ENCODE measurements at regions not wholly inside any gene's neighbourhood (a gene's known extent, or its start where the extent isn't known, plus 50 kb on each side); places are given as distances from the start of the nearest gene placed in this dataset.

DNA sequence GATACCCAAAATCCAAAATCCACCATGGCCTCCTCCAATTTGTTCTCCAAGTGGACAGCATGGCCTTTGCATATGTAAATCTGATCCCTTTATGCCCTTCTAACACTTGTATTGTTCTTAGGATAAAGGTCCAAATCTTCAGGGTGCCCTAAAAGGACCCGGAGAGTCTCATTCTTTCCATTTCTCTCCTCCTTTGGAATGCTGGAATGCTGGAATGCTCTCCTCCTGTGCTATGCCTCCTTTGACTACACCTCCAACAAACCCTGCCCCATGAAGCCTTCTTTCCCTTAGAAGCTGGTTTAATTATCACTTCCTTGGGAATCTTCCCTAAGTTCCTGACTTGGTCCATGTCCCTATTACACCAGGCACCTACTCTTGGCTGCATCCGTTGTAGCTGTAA lies 484.8 kb upstream of the RUNX1 start:
- dilution Hi-C loops (cut with MboI; ENCODE audit: extremely low pct_ligation_motif_present, low sequenced_read_pairs) (no loop called here), intact Hi-C loops (cut with micrococcal nuclease) (no loop called here)
- FAIRE-seq = no peak
- H4K20me1 ChIP-seq (replicated peaks; ENCODE audit: control insufficient read depth, extremely low read depth, insufficient read depth, low read length) = no peaks in the 10 kb centered on the region
- ChIA-PET POLR2A (interaction anchor here (0.6 kb wide), 1 partner anchor 147 kb away, joined by 3 read pairs; no protein-coding TSS in a partner anchor), CTCF (no interaction called here)
- no peaks in the 10 kb centered on the region for H3K9me1 ChIP-seq (replicated peaks; ENCODE audit: control insufficient read depth, extremely low read depth, insufficient read depth, low read length)
- DNase-seq (ENCODE audit: low read depth, low spot score) = no peak
- no peaks in the 10 kb centered on the region for H3K36me3 ChIP-seq (ENCODE audit: control insufficient read depth in 2 of 2, extremely low read depth in 1 of 2, insufficient read depth in 2 of 2, low read length in 2 of 2)
- H3K27me3 ChIP-seq (ENCODE audit: control insufficient read depth in 2 of 2, insufficient read depth in 2 of 2, low read length in 2 of 2) = peaks cover 0 to 13% of the 10 kb centered on the region in 2 experiments
- no peak overlapping the region for H2AFZ ChIP-seq (ENCODE audit: low read depth, low read length)
- no peak overlapping the region for H3K4me2 ChIP-seq (ENCODE audit: insufficient read depth, low read length)
- no peak for TF ChIP-seq JUN (IDR thresholded peaks at IDR 0.05; ENCODE audit: borderline replicate concordance, insufficient read depth, insufficient read length, low read depth)
- no peak for TF ChIP-seq GATA2 (IDR thresholded peaks at IDR 0.05; ENCODE audit: insufficient read depth, insufficient read length, low read depth, low read length)
- TF ChIP-seq MYC (IDR thresholded peaks at IDR 0.05; ENCODE audit: low read depth, low read length) = no peak
- TF ChIP-seq POLR2A (IDR thresholded peaks at IDR 0.05; ENCODE audit: low read depth, low read length) = no peak
- TF ChIP-seq CTCF (IDR thresholded peaks at IDR 0.05; ENCODE audit: extremely low read depth in 1 of 2, insufficient read depth in 1 of 2, low read depth in 1 of 2, low read length in 2 of 2) = no peak
- TF ChIP-seq EZH2 (IDR thresholded peaks at IDR 0.05; ENCODE audit: borderline replicate concordance, low read depth, low read length, severe bottlenecking) = no peak
- TF ChIP-seq POLR2AphosphoS5 (IDR thresholded peaks at IDR 0.05; ENCODE audit: insufficient read depth, low read depth, low read length) = no peak
- H3K79me2 ChIP-seq (ENCODE audit: control insufficient read depth, insufficient read depth, low read length) = no peaks in the 10 kb centered on the region
- H3K9ac ChIP-seq (replicated peaks; ENCODE audit: extremely low read depth, insufficient read depth, low read length) = no peak overlapping the region
- no peak overlapping the region for H3K27ac ChIP-seq (ENCODE audit: insufficient read depth, low read depth, low read length)
- H3K4me1 ChIP-seq (ENCODE audit: control insufficient read depth, extremely low read depth, insufficient read depth, low read length) = no peaks in the 10 kb centered on the region
- BruUV-seq (replicated peaks) = no TSS peak
- H3K4me3 ChIP-seq (replicated peaks in 1 of 3; ENCODE audit: insufficient read depth in 1 of 3, low read depth in 1 of 3, low read length in 3 of 3) = no peak overlapping the region
- H3K9me3 ChIP-seq (replicated peaks; ENCODE audit: control insufficient read depth, insufficient read depth, low read length) = no peaks in the 10 kb centered on the region

- Histone ChIP-seq H3K79me2 (ENCODE audit: control insufficient read depth, insufficient read depth, low read length) (no peaks in the 10 kb centered on the region), H3K27ac (ENCODE audit: insufficient read depth, low read depth, low read length) (no peak overlapping the region), H3K9ac (replicated peaks; ENCODE audit: extremely low read depth, insufficient read depth, low read length) (no peak overlapping the region), H3K4me3 (replicated peaks in 1 of 3; ENCODE audit: insufficient read depth in 1 of 3, low read depth in 1 of 3, low read length in 3 of 3) (no peak overlapping the region), H3K36me3 (ENCODE audit: control insufficient read depth in 2 of 2, extremely low read depth in 1 of 2, insufficient read depth in 2 of 2, low read length in 2 of 2) (no peaks in the 10 kb centered on the region), H3K27me3 (ENCODE audit: control insufficient read depth in 2 of 2, insufficient read depth in 2 of 2, low read length in 2 of 2) (peaks cover 0 to 13% of the 10 kb centered on the region in 2 experiments), H3K9me3 (replicated peaks; ENCODE audit: control insufficient read depth, insufficient read depth, low read length) (no peaks in the 10 kb centered on the region), H3K4me2 (ENCODE audit: insufficient read depth, low read length) (no peak overlapping the region), H2AFZ (ENCODE audit: low read depth, low read length) (no peak overlapping the region), H3K9me1 (replicated peaks; ENCODE audit: control insufficient read depth, extremely low read depth, insufficient read depth, low read length) (no peaks in the 10 kb centered on the region), H4K20me1 (replicated peaks; ENCODE audit: control insufficient read depth, extremely low read depth, insufficient read depth, low read length) (no peaks in the 10 kb centered on the region), H3K4me1 (ENCODE audit: control insufficient read depth, extremely low read depth, insufficient read depth, low read length) (peaks cover 3% of the 10 kb centered on the region)
- TF ChIP-seq MYC (IDR thresholded peaks at IDR 0.05; ENCODE audit: low read depth, low read length) = no peak
- TF ChIP-seq MAX (IDR thresholded peaks at IDR 0.05; ENCODE audit: insufficient read depth, insufficient read length) = no peak
- TF ChIP-seq POLR2A (IDR thresholded peaks at IDR 0.05; ENCODE audit: low read depth, low read length) = no peak
- TF ChIP-seq POLR2AphosphoS5 (IDR thresholded peaks at IDR 0.05; ENCODE audit: insufficient read depth, low read depth, low read length) = no peak
- dilution Hi-C loops (cut with MboI; ENCODE audit: extremely low pct_ligation_motif_present, low sequenced_read_pairs) (no loop called here), intact Hi-C loops (cut with micrococcal nuclease) (no loop called here)
- no TSS peak for BruUV-seq (replicated peaks)
- no peak for FAIRE-seq
- ChIA-PET CTCF (no interaction called here), POLR2A (no interaction called here)
- no peak for DNase-seq (ENCODE audit: low read depth, low spot score)
Observed at GRCh38 chr21:35530766-35531165, 481.7 kb upstream of the RUNX1 start.

Data from endothelial cell of umbilical vein (primary cell).